WTC11 (cell line): ENCODE measurements at regions not wholly inside any gene's neighbourhood (a gene's known extent, or its start where the extent isn't known, plus 50 kb on each side); places are given as distances from the start of the nearest gene placed in this dataset.

Source experiments
- ATAC-seq: fragments of 200-7000 bp; cut with Tn5 transposase; 2 replicates; pipeline ENCODE4 v1.10.0; 2021; ENCODE audit warnings: mild to moderate bottlenecking, moderate library complexity
- CTCF ChIA-PET: fragments of 300-600 bp; sonication (Branson Sonifier 250); formaldehyde crosslinking; loops from one replicate; lab custom pipeline; 2021; ENCODE audit warnings: antibody characterized with exemption; lab: Charles Lee
- POLR2A ChIA-PET: fragments of 350-600 bp; sonication (Branson Sonifier 250); formaldehyde crosslinking; loops from one replicate; lab custom pipeline; 2021; ENCODE audit warnings: antibody characterized with exemption; lab: Charles Lee
- DNase-seq: peaks from one replicate; pipeline ENCODE4 v3.0.0; 2021; ENCODE audit warnings: low spot score
- H3K27ac Mint-ChIP-seq: 2 replicates; pipeline ENCODE4 v1.8.0; 2021; ENCODE audit warnings: mixed read lengths
- H3K27me3 Mint-ChIP-seq: 2 replicates; pipeline ENCODE4 v1.8.0; 2021; ENCODE audit warnings: low read depth, mild to moderate bottlenecking, moderate library complexity, mixed read lengths
- H3K36me3 Mint-ChIP-seq: 2 replicates; pipeline ENCODE4 v1.8.0; 2021; ENCODE audit warnings: mixed read lengths
- H3K4me1 Mint-ChIP-seq: 2 replicates; pipeline ENCODE4 v1.8.0; 2022; ENCODE audit warnings: mixed read lengths
- H3K4me3 Mint-ChIP-seq: 2 replicates; pipeline ENCODE4 v1.8.0; 2021; ENCODE audit warnings: mild to moderate bottlenecking, moderate library complexity, mixed read lengths
- H3K9me3 Mint-ChIP-seq: 2 replicates; pipeline ENCODE4 v1.8.0; 2021; ENCODE audit warnings: mixed read lengths
- ATF1 ChIP-seq: sonication (generic); formaldehyde crosslinking; IDR thresholded peaks from 2 replicates; pipeline ENCODE4 v1.8.1; 2023; ENCODE audit warnings: mild to moderate bottlenecking, moderate library complexity, missing genetic modification reagents
- CREM ChIP-seq: sonication (generic); formaldehyde crosslinking; IDR thresholded peaks from 2 replicates; pipeline ENCODE4 v1.8.1; 2022; ENCODE audit warnings: mild to moderate bottlenecking, missing genetic modification reagents, moderate library complexity
- ETV6 ChIP-seq: sonication (generic); formaldehyde crosslinking; IDR thresholded peaks from 2 replicates; pipeline ENCODE4 v1.8.1; 2022; ENCODE audit warnings: mild to moderate bottlenecking, missing genetic modification reagents
- FOXP1 ChIP-seq: sonication (generic); formaldehyde crosslinking; IDR thresholded peaks from 2 replicates; pipeline ENCODE4 v1.8.0; 2022; ENCODE audit warnings: missing genetic modification reagents, mild to moderate bottlenecking, moderate library complexity, borderline replicate concordance
- HMGA2 ChIP-seq: fragments of 250-450 bp; sonication (Bioruptor Pico); IDR thresholded peaks from 2 replicates; pipeline ENCODE4 v1.4.0; 2021; ENCODE audit warnings: mild to moderate bottlenecking, moderate library complexity
- JAZF1 ChIP-seq: fragments of 250-450 bp; sonication (Bioruptor Pico); IDR thresholded peaks from 2 replicates; pipeline ENCODE4 v1.9.0; 2021; ENCODE audit warnings: moderate library complexity, mild to moderate bottlenecking, inconsistent platforms
- KAT7 ChIP-seq: sonication (generic); formaldehyde crosslinking; IDR thresholded peaks from 2 replicates; pipeline ENCODE4 v1.8.1; 2023; ENCODE audit warnings: missing genetic modification reagents, mild to moderate bottlenecking, borderline replicate concordance
- PRRX2 ChIP-seq: fragments of 250-450 bp; sonication (Bioruptor Pico); IDR thresholded peaks from 2 replicates; pipeline ENCODE4 v1.8.0; 2021; ENCODE audit warnings: mild to moderate bottlenecking
- RELA ChIP-seq: sonication (generic); formaldehyde crosslinking; IDR thresholded peaks from 2 replicates; pipeline ENCODE4 v1.8.1; 2022; ENCODE audit warnings: missing genetic modification reagents, mild to moderate bottlenecking, borderline replicate concordance
- SMAD3 ChIP-seq: sonication (generic); formaldehyde crosslinking; IDR thresholded peaks from 2 replicates; pipeline ENCODE4 v1.8.0; 2022; ENCODE audit warnings: missing genetic modification reagents, mild to moderate bottlenecking, borderline replicate concordance
- TP53 ChIP-seq: sonication (generic); formaldehyde crosslinking; IDR thresholded peaks from 2 replicates; pipeline ENCODE4 v1.8.1; 2023; ENCODE audit warnings: mild to moderate bottlenecking, missing genetic modification reagents
- ZNF219 ChIP-seq: sonication (generic); formaldehyde crosslinking; IDR thresholded peaks from 2 replicates; pipeline ENCODE4 v1.8.0; 2023; ENCODE audit warnings: missing genetic modification reagents, mild to moderate bottlenecking, borderline replicate concordance
- ZNF232 ChIP-seq: sonication (generic); formaldehyde crosslinking; IDR thresholded peaks from 2 replicates; pipeline ENCODE4 v1.8.0; 2022; ENCODE audit warnings: mild to moderate bottlenecking, missing genetic modification reagents
- ZNF317 ChIP-seq: sonication (generic); formaldehyde crosslinking; IDR thresholded peaks from 2 replicates; pipeline ENCODE4 v1.8.1; 2023; ENCODE audit warnings: low read depth, mild to moderate bottlenecking, moderate library complexity, missing genetic modification reagents, borderline replicate concordance
- ZNF396 ChIP-seq: fragments of 250-450 bp; sonication (Bioruptor Pico); IDR thresholded peaks from 2 replicates; pipeline ENCODE4 v1.8.0; 2021; ENCODE audit warnings: mild to moderate bottlenecking, moderate library complexity, borderline replicate concordance
- ZNF423 ChIP-seq: fragments of 250-450 bp; sonication (Bioruptor Pico); IDR thresholded peaks from 2 replicates; pipeline ENCODE4 v2.1.2; 2022; ENCODE audit warnings: mild to moderate bottlenecking, moderate library complexity
- ZNF671 ChIP-seq: fragments of 250-450 bp; sonication (Bioruptor Pico); IDR thresholded peaks from 2 replicates; pipeline ENCODE4 v1.8.0; 2021; ENCODE audit warnings: mild to moderate bottlenecking
- TF ChIP-seq, protein P1 (sequence below): fragments of 250-450 bp; sonication (Bioruptor Pico); IDR thresholded peaks from 2 replicates; pipeline ENCODE4 v1.9.0; 2021; ENCODE audit warnings: moderate library complexity, mild to moderate bottlenecking, inconsistent platforms, borderline replicate concordance
- TF ChIP-seq, protein P2 (sequence below): sonication (generic); formaldehyde crosslinking; IDR thresholded peaks from 2 replicates; pipeline ENCODE4 v1.8.1; 2023; ENCODE audit warnings: mild to moderate bottlenecking, moderate library complexity, missing genetic modification reagents
- TF ChIP-seq, protein P3 (sequence below): sonication (generic); formaldehyde crosslinking; IDR thresholded peaks from 2 replicates; pipeline ENCODE4 v1.8.0; 2022; ENCODE audit warnings: mild to moderate bottlenecking, missing genetic modification reagents
- TF ChIP-seq, protein P4 (sequence below): sonication (generic); formaldehyde crosslinking; IDR thresholded peaks from 2 replicates; pipeline ENCODE4 v1.8.0; 2022; ENCODE audit warnings: mild to moderate bottlenecking, missing genetic modification reagents
- TF ChIP-seq, protein P5 (sequence below): sonication (generic); formaldehyde crosslinking; conservative IDR thresholded peaks from 2 replicates; pipeline ENCODE4 v1.8.1; 2022; ENCODE audit warnings: mild to moderate bottlenecking, missing genetic modification reagents
- TF ChIP-seq, protein P6 (sequence below): sonication (generic); formaldehyde crosslinking; IDR thresholded peaks from 2 replicates; pipeline ENCODE4 v1.8.0; 2023; ENCODE audit warnings: missing genetic modification reagents
- TF ChIP-seq, protein P7 (sequence below): sonication (generic); formaldehyde crosslinking; conservative IDR thresholded peaks from 2 replicates; pipeline ENCODE4 v1.8.1; 2023; ENCODE audit warnings: mild to moderate bottlenecking, low read depth, missing genetic modification reagents, moderate library complexity

DNA sequence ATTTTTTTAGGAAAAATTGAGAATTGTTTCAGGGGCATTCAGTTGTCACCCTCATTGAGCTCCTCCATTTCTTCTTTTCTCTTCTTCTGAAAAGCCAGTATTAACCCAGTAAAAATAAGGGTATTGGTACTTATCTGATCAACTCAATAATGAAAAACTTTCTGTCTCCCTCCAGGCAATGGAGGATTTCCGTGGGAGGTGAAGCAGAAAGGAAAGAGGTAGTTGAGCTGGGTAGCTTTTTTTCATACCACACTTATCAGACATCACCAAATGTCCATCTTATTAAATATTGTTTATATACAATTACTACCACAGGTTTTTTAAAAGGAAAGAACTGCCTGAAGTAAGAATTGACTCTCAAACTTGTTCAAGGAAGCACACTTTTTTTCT is 731.1 kb upstream of the ZNF608 start:
- Mint-ChIP-seq H3K4me3 (no peak overlapping the region), H3K27ac (no peak overlapping the region), H3K27me3 (no peaks in the 10 kb centered on the region), H3K9me3 (no peaks in the 10 kb centered on the region), H3K4me1 (no peaks in the 10 kb centered on the region), H3K36me3 (no peaks in the 10 kb centered on the region)
- TF ChIP-seq, protein P1, sequence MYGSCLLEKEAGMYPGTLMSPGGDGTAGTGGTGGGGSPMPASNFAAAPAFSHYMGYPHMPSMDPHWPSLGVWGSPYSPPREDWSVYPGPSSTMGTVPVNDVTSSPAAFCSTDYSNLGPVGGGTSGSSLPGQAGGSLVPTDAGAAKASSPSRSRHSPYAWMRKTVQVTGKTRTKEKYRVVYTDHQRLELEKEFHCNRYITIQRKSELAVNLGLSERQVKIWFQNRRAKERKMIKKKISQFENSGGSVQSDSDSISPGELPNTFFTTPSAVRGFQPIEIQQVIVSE (CRISPR knock-in tag), result no peak
- TF ChIP-seq CREM (CRISPR knock-in tag), result no peak
- no peak for TF ChIP-seq JAZF1 (CRISPR knock-in tag)
- no peak for TF ChIP-seq TP53 (CRISPR knock-in tag)
- TF ChIP-seq ZNF671, result no peak
- TF ChIP-seq ZNF423, result no peak
- TF ChIP-seq HMGA2, result no peak
- no peak for TF ChIP-seq ZNF317
- TF ChIP-seq, protein P2, sequence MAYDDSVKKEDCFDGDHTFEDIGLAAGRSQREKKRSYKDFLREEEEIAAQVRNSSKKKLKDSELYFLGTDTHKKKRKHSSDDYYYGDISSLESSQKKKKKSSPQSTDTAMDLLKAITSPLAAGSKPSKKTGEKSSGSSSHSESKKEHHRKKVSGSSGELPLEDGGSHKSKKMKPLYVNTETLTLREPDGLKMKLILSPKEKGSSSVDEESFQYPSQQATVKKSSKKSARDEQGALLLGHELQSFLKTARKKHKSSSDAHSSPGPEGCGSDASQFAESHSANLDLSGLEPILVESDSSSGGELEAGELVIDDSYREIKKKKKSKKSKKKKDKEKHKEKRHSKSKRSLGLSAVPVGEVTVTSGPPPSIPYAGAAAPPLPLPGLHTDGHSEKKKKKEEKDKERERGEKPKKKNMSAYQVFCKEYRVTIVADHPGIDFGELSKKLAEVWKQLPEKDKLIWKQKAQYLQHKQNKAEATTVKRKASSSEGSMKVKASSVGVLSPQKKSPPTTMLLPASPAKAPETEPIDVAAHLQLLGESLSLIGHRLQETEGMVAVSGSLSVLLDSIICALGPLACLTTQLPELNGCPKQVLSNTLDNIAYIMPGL (CRISPR knock-in tag), result no peak
- TF ChIP-seq, protein P3, sequence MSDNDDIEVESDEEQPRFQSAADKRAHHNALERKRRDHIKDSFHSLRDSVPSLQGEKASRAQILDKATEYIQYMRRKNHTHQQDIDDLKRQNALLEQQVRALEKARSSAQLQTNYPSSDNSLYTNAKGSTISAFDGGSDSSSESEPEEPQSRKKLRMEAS (CRISPR knock-in tag), result no peak
- DNase-seq (no peak), ATAC-seq (no peak)
- ChIA-PET CTCF (no interaction called here), POLR2A (no interaction called here)

DNA sequence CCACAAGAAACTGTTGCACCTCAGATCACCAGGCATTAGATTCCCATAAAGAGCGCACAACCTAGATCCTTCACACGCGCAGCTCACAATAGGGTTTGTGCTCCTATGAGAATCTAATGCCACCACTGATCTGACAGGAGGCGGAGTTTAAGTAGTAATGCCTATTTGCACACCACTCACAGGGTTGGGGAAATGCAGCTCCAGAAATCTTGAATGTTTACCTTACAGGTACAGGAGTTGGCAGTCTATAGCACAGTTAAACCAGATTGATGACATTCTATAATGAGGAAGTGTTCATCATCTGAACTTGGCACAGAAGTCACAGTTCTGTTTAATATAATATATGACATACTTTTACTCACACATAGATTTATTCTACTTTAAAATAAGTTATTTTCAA is 732.2 kb upstream of the ZNF608 start:
- ChIA-PET CTCF (no interaction called here), POLR2A (interaction anchor here (0.7 kb wide), 1 partner anchor 190 kb away, joined by 6 read pairs; no protein-coding TSS in a partner anchor)
- no peaks in the 10 kb centered on the region for H3K27me3 Mint-ChIP-seq
- TF ChIP-seq ZNF396 (CRISPR knock-in tag), result no peak
- no peak for TF ChIP-seq RELA (CRISPR knock-in tag)
- TF ChIP-seq, protein P4, sequence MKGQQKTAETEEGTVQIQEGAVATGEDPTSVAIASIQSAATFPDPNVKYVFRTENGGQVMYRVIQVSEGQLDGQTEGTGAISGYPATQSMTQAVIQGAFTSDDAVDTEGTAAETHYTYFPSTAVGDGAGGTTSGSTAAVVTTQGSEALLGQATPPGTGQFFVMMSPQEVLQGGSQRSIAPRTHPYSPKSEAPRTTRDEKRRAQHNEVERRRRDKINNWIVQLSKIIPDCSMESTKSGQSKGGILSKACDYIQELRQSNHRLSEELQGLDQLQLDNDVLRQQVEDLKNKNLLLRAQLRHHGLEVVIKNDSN (CRISPR knock-in tag), result no peak
- no peak for TF ChIP-seq SMAD3
- TF ChIP-seq ETV6 (CRISPR knock-in tag), result no peak
- no peaks in the 10 kb centered on the region for H3K9me3 Mint-ChIP-seq
- DNase-seq (no peak), ATAC-seq (no peak)
- H3K27ac Mint-ChIP-seq, result no peak overlapping the region
- H3K4me1 Mint-ChIP-seq, result no peaks in the 10 kb centered on the region
- H3K4me3 Mint-ChIP-seq, result no peak overlapping the region
- H3K36me3 Mint-ChIP-seq, result no peaks in the 10 kb centered on the region

DNA sequence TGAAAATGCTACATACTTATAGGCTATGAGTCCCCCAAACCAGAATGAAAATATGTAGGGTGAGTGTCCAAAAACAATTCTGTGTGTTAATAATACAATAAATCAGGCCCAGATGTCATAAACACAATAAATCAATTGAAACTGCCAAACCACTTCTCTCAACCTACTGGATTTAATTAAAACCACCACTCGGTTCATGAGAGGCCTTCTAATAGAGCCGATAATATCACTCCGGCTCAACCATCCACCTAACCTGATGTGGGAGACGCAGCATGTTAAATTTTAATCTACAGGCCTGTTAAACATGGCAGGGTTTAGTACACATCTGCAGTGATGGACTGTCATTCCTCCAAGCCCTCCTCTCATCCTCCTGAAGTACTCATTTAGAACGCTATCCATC is 734.5 kb upstream of the ZNF608 start:
- ChIA-PET POLR2A (no interaction called here), CTCF (no interaction called here)
- Mint-ChIP-seq H3K27ac (no peak overlapping the region), H3K4me1 (peaks cover 16% of the 10 kb centered on the region), H3K36me3 (no peaks in the 10 kb centered on the region), H3K4me3 (no peak overlapping the region), H3K27me3 (no peaks in the 10 kb centered on the region), H3K9me3 (no peaks in the 10 kb centered on the region)
- DNase-seq, result no peak
- no peak for ATAC-seq
- TF ChIP-seq, protein P2 (CRISPR knock-in tag), result no peak
- TF ChIP-seq, protein P5, sequence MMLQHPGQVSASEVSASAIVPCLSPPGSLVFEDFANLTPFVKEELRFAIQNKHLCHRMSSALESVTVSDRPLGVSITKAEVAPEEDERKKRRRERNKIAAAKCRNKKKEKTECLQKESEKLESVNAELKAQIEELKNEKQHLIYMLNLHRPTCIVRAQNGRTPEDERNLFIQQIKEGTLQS (CRISPR knock-in tag), result no peak
- TF ChIP-seq ETV6 (CRISPR knock-in tag), result no peak
- TF ChIP-seq ATF1 (CRISPR knock-in tag), result no peak
- TF ChIP-seq ZNF219, result no peak
- TF ChIP-seq, protein P1 (CRISPR knock-in tag), result no peak
- no peak for TF ChIP-seq FOXP1
- TF ChIP-seq, protein P6, sequence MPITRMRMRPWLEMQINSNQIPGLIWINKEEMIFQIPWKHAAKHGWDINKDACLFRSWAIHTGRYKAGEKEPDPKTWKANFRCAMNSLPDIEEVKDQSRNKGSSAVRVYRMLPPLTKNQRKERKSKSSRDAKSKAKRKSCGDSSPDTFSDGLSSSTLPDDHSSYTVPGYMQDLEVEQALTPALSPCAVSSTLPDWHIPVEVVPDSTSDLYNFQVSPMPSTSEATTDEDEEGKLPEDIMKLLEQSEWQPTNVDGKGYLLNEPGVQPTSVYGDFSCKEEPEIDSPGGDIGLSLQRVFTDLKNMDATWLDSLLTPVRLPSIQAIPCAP (CRISPR knock-in tag), result no peak
- TF ChIP-seq ZNF232 (CRISPR knock-in tag), result no peak
- TF ChIP-seq, protein P7, sequence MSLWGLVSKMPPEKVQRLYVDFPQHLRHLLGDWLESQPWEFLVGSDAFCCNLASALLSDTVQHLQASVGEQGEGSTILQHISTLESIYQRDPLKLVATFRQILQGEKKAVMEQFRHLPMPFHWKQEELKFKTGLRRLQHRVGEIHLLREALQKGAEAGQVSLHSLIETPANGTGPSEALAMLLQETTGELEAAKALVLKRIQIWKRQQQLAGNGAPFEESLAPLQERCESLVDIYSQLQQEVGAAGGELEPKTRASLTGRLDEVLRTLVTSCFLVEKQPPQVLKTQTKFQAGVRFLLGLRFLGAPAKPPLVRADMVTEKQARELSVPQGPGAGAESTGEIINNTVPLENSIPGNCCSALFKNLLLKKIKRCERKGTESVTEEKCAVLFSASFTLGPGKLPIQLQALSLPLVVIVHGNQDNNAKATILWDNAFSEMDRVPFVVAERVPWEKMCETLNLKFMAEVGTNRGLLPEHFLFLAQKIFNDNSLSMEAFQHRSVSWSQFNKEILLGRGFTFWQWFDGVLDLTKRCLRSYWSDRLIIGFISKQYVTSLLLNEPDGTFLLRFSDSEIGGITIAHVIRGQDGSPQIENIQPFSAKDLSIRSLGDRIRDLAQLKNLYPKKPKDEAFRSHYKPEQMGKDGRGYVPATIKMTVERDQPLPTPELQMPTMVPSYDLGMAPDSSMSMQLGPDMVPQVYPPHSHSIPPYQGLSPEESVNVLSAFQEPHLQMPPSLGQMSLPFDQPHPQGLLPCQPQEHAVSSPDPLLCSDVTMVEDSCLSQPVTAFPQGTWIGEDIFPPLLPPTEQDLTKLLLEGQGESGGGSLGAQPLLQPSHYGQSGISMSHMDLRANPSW (CRISPR knock-in tag), result no peak
- TF ChIP-seq PRRX2 (CRISPR knock-in tag), result no peak
- no peak for TF ChIP-seq KAT7 (CRISPR knock-in tag)
